Esophagus muscularis mucosa (tissue), 4 donors: ENCODE measurements at regions not wholly inside any gene's neighbourhood (a gene's known extent, or its start where the extent isn't known, plus 50 kb on each side); places are given as distances from the start of the nearest gene placed in this dataset.

ENCODE experiments used
- DNase-seq: peaks from one replicate; pipeline ENCODE4 v3.0.0-alpha.2; 2017; ENCODE audit errors: extremely low spot score
- H3K27ac ChIP-seq, 4 donors: fragments of 200-600 bp; sonication (generic); replicated peaks in 1 of 4; 1 replicate in 3 of 4; 2 replicates in 1 of 4; pipeline ENCODE4 v1.5.1; 2016 to 2019; ENCODE audit warnings: mild to moderate bottlenecking in 1 of 4
- H3K27me3 ChIP-seq, 4 donors: fragments of 200-600 bp; sonication (generic); one replicate each; pipeline versions ENCODE4 v1.5.1 to v1.6.0; 2016 to 2019
- H3K36me3 ChIP-seq, 4 donors: fragments of 200-600 bp; sonication (generic); one replicate each; pipeline ENCODE4 v1.5.1; 2016 to 2019
- H3K4me1 ChIP-seq, 4 donors: fragments of 200-600 bp; sonication (generic); one replicate each; pipeline ENCODE4 v1.5.1; 2016 to 2019
- H3K4me3 ChIP-seq, 4 donors: fragments of 200-600 bp; sonication (generic); 1 replicate in 2 of 4; 2 replicates in 2 of 4; pipeline ENCODE4 v1.5.1; 2016 to 2019; ENCODE audit warnings: mild to moderate bottlenecking in 4 of 4, moderate library complexity in 1 of 4
- H3K9me3 ChIP-seq, 4 donors: fragments of 200-600 bp; sonication (generic); 1 replicate in 3 of 4; 2 replicates in 1 of 4; pipeline ENCODE4 v1.5.1; 2016 to 2019
- CTCF ChIP-seq, 3 experiments: fragments of 200-600 bp in 2 of 3; fragments of 450-650 bp in 1 of 3; sonication (generic) in 2 of 3; IDR thresholded peaks; one replicate each; pipeline ENCODE4 v1.5.1; 2017 to 2019; ENCODE audit warnings: antibody characterized with exemption in 3 of 3, mild to moderate bottlenecking in 2 of 3, moderate library complexity in 1 of 3
- EP300 ChIP-seq: sonication (generic); formaldehyde crosslinking; IDR thresholded peaks from one replicate; pipeline ENCODE4 v1.6.1; 2017; ENCODE audit warnings: antibody characterized with exemption
- POLR2A ChIP-seq: fragments of 450-650 bp; IDR thresholded peaks from one replicate; pipeline ENCODE4 v1.6.1; 2017; ENCODE audit warnings: antibody characterized with exemption, moderate library complexity, mild to moderate bottlenecking, low read depth
- POLR2AphosphoS5 ChIP-seq, 2 donors: sonication (generic); formaldehyde crosslinking; IDR thresholded peaks; one replicate each; pipeline ENCODE4 v1.6.1; 2017; ENCODE audit warnings: antibody characterized with exemption in 2 of 2
- WGBS: methylation state at CpG from one replicate; pipeline ENCODE4 v1.1.5; 2018; 5-methylcytosine and 5-hydroxymethylcytosine counted together
- intact Hi-C: fragments of 100-400 bp; cut with DNase I; formaldehyde crosslinking; loops from one replicate; pipeline ENCODE4 v1.15.1; 2023

- no peaks in the 10 kb centered on the region for H3K4me1 ChIP-seq
- no peaks in the 10 kb centered on the region for H3K27me3 ChIP-seq
- 88% methylated on average over 1 of the region's 1 CpG for WGBS
- no peaks in the 10 kb centered on the region for H3K9me3 ChIP-seq
- no peak overlapping the region for H3K4me3 ChIP-seq
- DNase-seq, result no peak
- no peak overlapping the region for H3K27ac ChIP-seq
- TF ChIP-seq POLR2AphosphoS5 (IDR thresholded peaks at IDR 0.05) (no peak), CTCF (IDR thresholded peaks at IDR 0.05) (no peak), EP300 (no peak), POLR2A (no peak)
- no peaks in the 10 kb centered on the region for H3K36me3 ChIP-seq
- intact Hi-C loops, result no loop called here
Measured at GRCh38 chr11:80698637-80699036, 1257.8 kb upstream of the TENM4 start.

GRCh38 chr11:80694385-80694784 is 1253.6 kb upstream of the TENM4 start:
- H3K36me3 ChIP-seq, result no peaks in the 10 kb centered on the region
- no peak for TF ChIP-seq POLR2AphosphoS5 (IDR thresholded peaks at IDR 0.05)
- TF ChIP-seq CTCF (IDR thresholded peaks at IDR 0.05), result no peak
- no peak for TF ChIP-seq EP300
- TF ChIP-seq POLR2A, result no peak
- no peaks in the 10 kb centered on the region for H3K9me3 ChIP-seq
- no peak overlapping the region for H3K4me3 ChIP-seq
- intact Hi-C loops, result no loop called here
- no peak overlapping the region for H3K27ac ChIP-seq
- H3K4me1 ChIP-seq, result no peaks in the 10 kb centered on the region
- no peaks in the 10 kb centered on the region for H3K27me3 ChIP-seq
- no peak for DNase-seq

- WGBS, result 71% methylated on average over 2 of the region's 2 CpGs
Measured at GRCh38 chr11:80687941-80688340, 1247.1 kb upstream of the TENM4 start.

GRCh38 chr11:80686889-80687288 is 1246.1 kb upstream of the TENM4 start:
- Histone ChIP-seq H3K27ac (no peak overlapping the region), H3K4me3 (no peak overlapping the region), H3K4me1 (no peaks in the 10 kb centered on the region), H3K36me3 (no peaks in the 10 kb centered on the region), H3K9me3 (no peaks in the 10 kb centered on the region), H3K27me3 (no peaks in the 10 kb centered on the region)
- intact Hi-C loops, result no loop called here
- DNase-seq, result no peak
- 69% methylated on average over 2 of the region's 4 CpGs for WGBS
- TF ChIP-seq POLR2A, result no peak
- no peak for TF ChIP-seq EP300
- no peak for TF ChIP-seq POLR2AphosphoS5 (IDR thresholded peaks at IDR 0.05)
- no peak for TF ChIP-seq CTCF (IDR thresholded peaks at IDR 0.05)

More at GRCh38 chr11:80687941-80688340, 1247.1 kb upstream of the TENM4 start:
- no peak for DNase-seq
- no peaks in the 10 kb centered on the region for H3K27me3 ChIP-seq
- TF ChIP-seq POLR2A (no peak), POLR2AphosphoS5 (IDR thresholded peaks at IDR 0.05) (no peak), CTCF (IDR thresholded peaks at IDR 0.05) (no peak), EP300 (no peak)
- no peaks in the 10 kb centered on the region for H3K4me1 ChIP-seq
- H3K27ac ChIP-seq, result no peak overlapping the region
- H3K4me3 ChIP-seq, result no peak overlapping the region
- intact Hi-C loops, result no loop called here
- no peaks in the 10 kb centered on the region for H3K9me3 ChIP-seq
- no peaks in the 10 kb centered on the region for H3K36me3 ChIP-seq

- Histone ChIP-seq H3K4me1 (no peaks in the 10 kb centered on the region), H3K9me3 (peaks cover 0 to 8% (median 0%) of the 10 kb centered on the region in 4 donors), H3K27ac (no peak overlapping the region), H3K27me3 (no peaks in the 10 kb centered on the region), H3K36me3 (no peaks in the 10 kb centered on the region), H3K4me3 (no peak overlapping the region)
- TF ChIP-seq CTCF (IDR thresholded peaks at IDR 0.05) (no peak), EP300 (no peak), POLR2AphosphoS5 (IDR thresholded peaks at IDR 0.05) (no peak), POLR2A (no peak)
- intact Hi-C loops, result no loop called here
- no peak for DNase-seq
Measured at GRCh38 chr11:80673566-80673965, 1232.7 kb upstream of the TENM4 start.
